Neuronal stem cell (in vitro differentiated cells): ENCODE measurements at regions not wholly inside any gene's neighbourhood (a gene's known extent, or its start where the extent isn't known, plus 50 kb on each side); places are given as distances from the start of the nearest gene placed in this dataset.

Experiments used
- DNase-seq: peaks from one replicate; pipeline ENCODE4 v3.0.0-alpha.2; 2013; ENCODE audit warnings: low spot score
- H2AFZ ChIP-seq: one replicate; pipeline ENCODE4 v1.6.1; 2013; ENCODE audit warnings: mild to moderate bottlenecking, low read length, inconsistent platforms
- H2AK5ac ChIP-seq: 2 replicates; pipeline ENCODE4 v1.6.1; 2013; ENCODE audit warnings: low read depth, mild to moderate bottlenecking, inconsistent platforms, low read length, moderate library complexity, mixed read lengths
- H2BK120ac ChIP-seq: 2 replicates; pipeline ENCODE4 v1.6.1; 2013; ENCODE audit warnings: low read depth, mild to moderate bottlenecking, inconsistent platforms, low read length, moderate library complexity, mixed read lengths
- H2BK12ac ChIP-seq: one replicate; pipeline ENCODE4 v1.6.1; 2013; ENCODE audit warnings: low read length, inconsistent platforms
- H2BK15ac ChIP-seq: 2 replicates; pipeline ENCODE4 v1.6.1; 2013; ENCODE audit warnings: mild to moderate bottlenecking, low read length, inconsistent platforms, mixed read lengths
- H2BK5ac ChIP-seq: one replicate; pipeline ENCODE4 v1.6.1; 2013; ENCODE audit warnings: inconsistent platforms, mild to moderate bottlenecking, low read length, moderate library complexity
- H3K14ac ChIP-seq: one replicate; pipeline ENCODE4 v1.6.1; 2013; ENCODE audit warnings: low read length, inconsistent platforms
- H3K18ac ChIP-seq: 2 replicates; pipeline ENCODE4 v1.6.1; 2013; ENCODE audit warnings: low read length, inconsistent platforms
- H3K23ac ChIP-seq: 2 replicates; pipeline ENCODE4 v1.6.1; 2013; ENCODE audit warnings: low read depth, mild to moderate bottlenecking, mixed read lengths, low read length, inconsistent platforms; ENCODE audit not compliant: poor library complexity
- H3K27ac ChIP-seq: replicated peaks from 3 replicates; pipeline ENCODE4 v1.5.1; 2013; ENCODE audit warnings: low read length, inconsistent platforms
- H3K27me3 ChIP-seq, 3 experiments: 2 replicates each; pipeline ENCODE4 v1.6.1; 2013; ENCODE audit warnings: low read length in 3 of 3, mild to moderate bottlenecking in 2 of 3, inconsistent platforms in 1 of 3, low read depth in 1 of 3, mixed read lengths in 1 of 3, moderate library complexity in 1 of 3; ENCODE audit not compliant: control insufficient read depth in 3 of 3, insufficient read depth in 3 of 3
- H3K36me3 ChIP-seq, 2 donors: replicated peaks in 1 of 2; 2 replicates each; pipeline ENCODE4 v1.6.1; 2013; ENCODE audit warnings: low read length in 2 of 2; ENCODE audit not compliant: control insufficient read depth in 2 of 2, insufficient read depth in 2 of 2
- H3K4ac ChIP-seq: 2 replicates; pipeline ENCODE4 v1.6.1; 2013; ENCODE audit warnings: inconsistent platforms, mild to moderate bottlenecking, low read length, moderate library complexity
- H3K4me1 ChIP-seq, 2 donors: 1 replicate in 1 of 2; 2 replicates in 1 of 2; pipeline ENCODE4 v1.6.1; 2013; ENCODE audit warnings: low read length in 2 of 2, low read depth in 1 of 2; ENCODE audit not compliant: control insufficient read depth in 2 of 2, insufficient read depth in 1 of 2
- H3K4me2 ChIP-seq: one replicate; pipeline ENCODE4 v1.6.1; 2013; ENCODE audit warnings: mild to moderate bottlenecking, low read length, inconsistent platforms; ENCODE audit not compliant: insufficient read depth, poor library complexity, severe bottlenecking
- H3K4me3 ChIP-seq, 2 donors: 2 replicates each; pipeline ENCODE4 v1.5.1; 2013; ENCODE audit warnings: low read length in 2 of 2, mild to moderate bottlenecking in 2 of 2, inconsistent platforms in 1 of 2, moderate library complexity in 1 of 2
- H3K79me1 ChIP-seq: one replicate; pipeline ENCODE4 v1.6.1; 2013; ENCODE audit warnings: low read depth, mild to moderate bottlenecking, inconsistent platforms, low read length, moderate library complexity
- H3K9ac ChIP-seq: one replicate; pipeline ENCODE4 v1.6.1; 2013; ENCODE audit warnings: mild to moderate bottlenecking, low read depth, low read length, inconsistent platforms; ENCODE audit not compliant: poor library complexity
- H3K9me3 ChIP-seq, 2 donors: replicated peaks in 1 of 2; 2 replicates each; pipeline versions ENCODE3 to v1.6.1; 2013; ENCODE audit warnings: low read length in 2 of 2, mild to moderate bottlenecking in 2 of 2, inconsistent platforms in 1 of 2, low read depth in 1 of 2, mixed read lengths in 1 of 2, moderate library complexity in 1 of 2; ENCODE audit not compliant: control insufficient read depth in 2 of 2, insufficient read depth in 1 of 2
- H4K8ac ChIP-seq: one replicate; pipeline ENCODE4 v1.6.1; 2013; ENCODE audit warnings: low read depth, mild to moderate bottlenecking, inconsistent platforms, low read length, moderate library complexity
- H4K91ac ChIP-seq: one replicate; pipeline ENCODE4 v1.6.1; 2013; ENCODE audit warnings: low read length, low read depth, mild to moderate bottlenecking, inconsistent platforms; ENCODE audit not compliant: poor library complexity
- WGBS, 2 donors: extraction: QIAGEN DNeasy Blood & Tissue Kit; methylation state at CpG; one replicate each; pipeline ENCODE4 v1.1.7; 2013; ENCODE audit warnings: missing lambda C conversion rate in 2 of 2, mixed read lengths in 1 of 2; ENCODE audit not compliant: insufficient read length in 2 of 2, insufficient replicate concordance in 1 of 2; ENCODE audit errors: extremely low coverage in 2 of 2; 5-methylcytosine and 5-hydroxymethylcytosine counted together

- no CpG with 5 or more reads among the region's 3 CpGs for WGBS, 2 donors
- no peak overlapping the region for H2BK15ac ChIP-seq
- no peak overlapping the region for H2BK5ac ChIP-seq
- no peak overlapping the region for H2BK12ac ChIP-seq
- no peaks in the 10 kb centered on the region for H3K9me3 ChIP-seq
- no peaks in the 10 kb centered on the region for H3K36me3 ChIP-seq
- no peak overlapping the region for H2AFZ ChIP-seq
- H3K79me1 ChIP-seq = no peaks in the 10 kb centered on the region
- no peak for DNase-seq
- H3K4me3 ChIP-seq = no peak overlapping the region
- H3K4me1 ChIP-seq = peaks cover 0 to 2% of the 10 kb centered on the region in 2 donors
- H2BK120ac ChIP-seq = no peak overlapping the region
- no peak overlapping the region for H3K27ac ChIP-seq
- H3K14ac ChIP-seq = no peak overlapping the region
- no peak overlapping the region for H3K4me2 ChIP-seq
- no peak overlapping the region for H3K4ac ChIP-seq
- H3K18ac ChIP-seq = no peak overlapping the region
- no peak overlapping the region for H3K9ac ChIP-seq
- H4K91ac ChIP-seq = no peak overlapping the region
- no peak overlapping the region for H3K23ac ChIP-seq
- H2AK5ac ChIP-seq = no peak overlapping the region
- H3K27me3 ChIP-seq = no peaks in the 10 kb centered on the region
- H4K8ac ChIP-seq = no peak overlapping the region
Observed at GRCh38 chr14:44027397-44027796, 479.7 kb downstream of the FSCB start.

DNA sequence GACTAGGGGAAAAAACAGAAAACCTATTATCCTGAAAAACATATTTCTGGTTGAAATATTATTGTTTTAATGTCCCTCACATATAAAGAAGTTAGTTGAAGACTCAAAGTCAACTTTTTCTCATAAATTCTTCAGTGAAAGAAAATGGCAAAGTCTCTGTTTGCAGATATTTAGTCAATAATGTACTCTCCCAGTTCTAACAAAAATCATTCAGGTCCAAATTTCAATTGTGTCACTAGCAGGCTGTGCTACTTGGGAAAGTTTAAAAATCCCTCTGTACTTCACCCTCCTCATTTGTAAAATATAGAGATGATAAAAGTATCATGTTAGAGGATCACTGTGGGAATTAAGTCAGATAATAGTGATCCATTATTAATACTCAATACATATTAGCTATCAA lies 496.5 kb downstream of the FSCB start:
- DNase-seq = no peak
- H3K4ac ChIP-seq = no peak overlapping the region
- no peak overlapping the region for H3K4me2 ChIP-seq
- H3K9me3 ChIP-seq = no peaks in the 10 kb centered on the region
- no peaks in the 10 kb centered on the region for H3K79me1 ChIP-seq
- no peak overlapping the region for H2BK12ac ChIP-seq
- H2BK120ac ChIP-seq = no peak overlapping the region
- no peak overlapping the region for H4K91ac ChIP-seq
- no peaks in the 10 kb centered on the region for H3K4me1 ChIP-seq
- no peak overlapping the region for H3K14ac ChIP-seq
- no peak overlapping the region for H3K23ac ChIP-seq
- no peak overlapping the region for H3K18ac ChIP-seq
- H2BK15ac ChIP-seq = no peak overlapping the region
- no peaks in the 10 kb centered on the region for H3K36me3 ChIP-seq
- H3K27me3 ChIP-seq = no peaks in the 10 kb centered on the region
- no peak overlapping the region for H3K27ac ChIP-seq
- H3K4me3 ChIP-seq = no peak overlapping the region
- H3K9ac ChIP-seq = no peak overlapping the region
- H2AFZ ChIP-seq = no peak overlapping the region
- H2BK5ac ChIP-seq = no peak overlapping the region
- H2AK5ac ChIP-seq = no peak overlapping the region
- no peak overlapping the region for H4K8ac ChIP-seq

GRCh38 chr14:44010071-44010470 lies 497.0 kb downstream of the FSCB start:
- H4K91ac ChIP-seq = no peak overlapping the region
- H3K27ac ChIP-seq = no peak overlapping the region
- no peak overlapping the region for H3K18ac ChIP-seq
- no peak overlapping the region for H3K4me2 ChIP-seq
- no peak for DNase-seq
- no peak overlapping the region for H2AK5ac ChIP-seq
- no peak overlapping the region for H3K4ac ChIP-seq
- no peak overlapping the region for H2AFZ ChIP-seq
- no peak overlapping the region for H2BK5ac ChIP-seq
- H3K27me3 ChIP-seq = no peaks in the 10 kb centered on the region
- H3K9ac ChIP-seq = no peak overlapping the region
- H3K9me3 ChIP-seq = no peaks in the 10 kb centered on the region
- no peak overlapping the region for H2BK12ac ChIP-seq
- no CpG with 5 or more reads among the region's 3 CpGs for WGBS, 2 donors
- H3K79me1 ChIP-seq = no peaks in the 10 kb centered on the region
- H3K4me3 ChIP-seq = no peak overlapping the region
- H3K23ac ChIP-seq = no peak overlapping the region
- H4K8ac ChIP-seq = no peak overlapping the region
- no peaks in the 10 kb centered on the region for H3K36me3 ChIP-seq
- H2BK120ac ChIP-seq = no peak overlapping the region
- no peak overlapping the region for H2BK15ac ChIP-seq
- H3K14ac ChIP-seq = no peak overlapping the region
- H3K4me1 ChIP-seq = no peaks in the 10 kb centered on the region

DNA sequence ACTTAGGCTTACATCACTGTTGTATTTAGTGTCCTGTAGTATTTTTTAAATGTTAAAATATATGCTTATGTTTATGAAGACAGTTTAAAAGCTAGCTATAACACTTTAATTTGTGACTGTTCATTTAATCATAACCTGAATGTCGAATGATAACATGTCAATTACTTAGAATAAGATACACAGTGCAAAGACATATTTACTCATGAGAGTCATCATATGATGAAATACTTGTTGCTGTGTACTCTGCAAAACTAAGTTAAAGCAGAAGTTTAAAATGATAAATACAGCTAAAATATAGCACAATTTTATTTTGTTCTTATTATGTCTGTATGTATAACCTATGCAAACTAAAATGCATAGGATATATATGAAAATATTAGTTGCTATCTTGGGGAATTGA lies 497.4 kb downstream of the FSCB start:
- no peak overlapping the region for H4K91ac ChIP-seq
- H3K36me3 ChIP-seq = no peaks in the 10 kb centered on the region
- H2BK15ac ChIP-seq = no peak overlapping the region
- no peak overlapping the region for H3K18ac ChIP-seq
- H3K4me1 ChIP-seq = no peaks in the 10 kb centered on the region
- DNase-seq = no peak
- H3K4me2 ChIP-seq = no peak overlapping the region
- no peak overlapping the region for H3K4me3 ChIP-seq
- H2AFZ ChIP-seq = no peak overlapping the region
- H3K27me3 ChIP-seq = no peaks in the 10 kb centered on the region
- H2BK120ac ChIP-seq = no peak overlapping the region
- no peak overlapping the region for H3K4ac ChIP-seq
- no peak overlapping the region for H3K23ac ChIP-seq
- no peak overlapping the region for H3K14ac ChIP-seq
- no peak overlapping the region for H2AK5ac ChIP-seq
- no peak overlapping the region for H2BK12ac ChIP-seq
- H3K9ac ChIP-seq = no peak overlapping the region
- no CpG with 5 or more reads among the region's 1 CpG for WGBS, 2 donors
- no peaks in the 10 kb centered on the region for H3K79me1 ChIP-seq
- H4K8ac ChIP-seq = no peak overlapping the region
- no peak overlapping the region for H2BK5ac ChIP-seq
- H3K27ac ChIP-seq = no peak overlapping the region
- H3K9me3 ChIP-seq = no peaks in the 10 kb centered on the region
